Smooth muscle cell (in vitro differentiated cells): ENCODE measurements at regions not wholly inside any gene's neighbourhood (a gene's known extent, or its start where the extent isn't known, plus 50 kb on each side); places are given as distances from the start of the nearest gene placed in this dataset.

Experiments used
- DNase-seq: peaks from one replicate; lab custom pipeline; 2025; ENCODE audit not compliant: unreplicated experiment; lab: John Stamatoyannopoulos, UW
- H2AFZ ChIP-seq: fragments of 200-600 bp; sonication (generic); 2 replicates; pipeline ENCODE4 v1.6.0; 2016; ENCODE audit warnings: antibody characterized with exemption, low read depth, mild to moderate bottlenecking
- H3F3A ChIP-seq: fragments of 200-600 bp; sonication (generic); 2 replicates; pipeline ENCODE4 v1.6.0; 2017; ENCODE audit warnings: antibody characterized with exemption, low read depth
- H3K27ac ChIP-seq: fragments of 200-600 bp; sonication (generic); 2 replicates; pipeline ENCODE4 v1.5.1; 2016; ENCODE audit warnings: low read depth, mild to moderate bottlenecking
- H3K27me3 ChIP-seq: fragments of 200-600 bp; sonication (generic); 2 replicates; pipeline ENCODE4 v1.6.1; 2016; ENCODE audit warnings: low read depth, mild to moderate bottlenecking
- H3K36me3 ChIP-seq: fragments of 200-600 bp; sonication (generic); 2 replicates; pipeline ENCODE4 v1.5.1; 2016; ENCODE audit warnings: low read depth
- H3K4me1 ChIP-seq: fragments of 200-600 bp; sonication (generic); 2 replicates; pipeline ENCODE4 v1.5.1; 2016; ENCODE audit warnings: low read depth
- H3K4me2 ChIP-seq: fragments of 200-600 bp; sonication (generic); 2 replicates; pipeline ENCODE4 v1.6.0; 2016; ENCODE audit warnings: mild to moderate bottlenecking
- H3K4me3 ChIP-seq: fragments of 200-600 bp; sonication (generic); 2 replicates; pipeline ENCODE4 v1.5.1; 2016; ENCODE audit warnings: mild to moderate bottlenecking
- H3K79me2 ChIP-seq: fragments of 200-600 bp; sonication (generic); 2 replicates; pipeline ENCODE4 v1.6.0; 2016; ENCODE audit warnings: low read depth, mild to moderate bottlenecking
- H3K9ac ChIP-seq: fragments of 200-600 bp; sonication (generic); 2 replicates; pipeline ENCODE4 v1.6.0; 2016; ENCODE audit warnings: low read depth
- H3K9me3 ChIP-seq: fragments of 200-600 bp; sonication (generic); replicated peaks from 2 replicates; pipeline ENCODE4 v1.5.1; 2016; ENCODE audit warnings: low read depth
- H4K20me1 ChIP-seq: fragments of 200-600 bp; sonication (generic); 2 replicates; pipeline ENCODE4 v1.6.0; 2016; ENCODE audit warnings: low read depth
- WGBS: methylation state at CpG from one replicate; pipeline ENCODE4 v1.1.7; 2016; ENCODE audit warnings: low lambda C conversion rate; 5-methylcytosine and 5-hydroxymethylcytosine counted together
- TF ChIP-seq, protein P1 (sequence below): fragments of 200-600 bp; sonication (generic); IDR thresholded peaks from 2 replicates; pipeline ENCODE4 v1.5.1; 2017; ENCODE audit warnings: borderline replicate concordance, mild to moderate bottlenecking, antibody characterized with exemption; ENCODE audit not compliant: insufficient read depth, poor library complexity, severe bottlenecking

DNA sequence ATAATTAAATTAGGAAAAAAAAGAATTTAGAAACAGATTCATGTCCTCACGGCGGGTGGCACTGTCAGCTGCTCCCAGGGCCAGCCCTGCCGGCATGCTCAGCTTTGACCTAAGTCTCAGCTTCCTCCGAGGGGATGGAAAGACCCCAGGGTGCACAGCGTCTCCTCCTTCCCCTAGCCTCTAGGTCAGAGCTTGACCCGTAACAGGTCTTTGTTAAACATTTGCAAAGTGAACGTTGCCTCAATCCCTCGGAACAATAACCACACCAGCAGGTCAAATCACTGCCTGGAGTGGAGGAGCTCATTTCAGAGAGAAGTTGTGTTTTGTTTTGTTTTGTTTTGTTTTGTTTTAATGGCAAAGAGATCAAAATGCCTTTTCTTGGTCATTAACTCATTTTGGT lies 171.3 kb downstream of the TMEM18 start:
- Histone ChIP-seq H4K20me1 (no peaks in the 10 kb centered on the region), H3F3A (no peaks in the 10 kb centered on the region), H3K9me3 (no peaks in the 10 kb centered on the region), H3K4me3 (no peak overlapping the region), H3K36me3 (no peaks in the 10 kb centered on the region), H3K9ac (no peak overlapping the region), H3K79me2 (no peaks in the 10 kb centered on the region), H3K27me3 (no peaks in the 10 kb centered on the region), H3K4me2 (no peak overlapping the region), H3K4me1 (peaks cover 3% of the 10 kb centered on the region), H2AFZ (no peak overlapping the region), H3K27ac (no peak overlapping the region)
- TF ChIP-seq, protein P1, sequence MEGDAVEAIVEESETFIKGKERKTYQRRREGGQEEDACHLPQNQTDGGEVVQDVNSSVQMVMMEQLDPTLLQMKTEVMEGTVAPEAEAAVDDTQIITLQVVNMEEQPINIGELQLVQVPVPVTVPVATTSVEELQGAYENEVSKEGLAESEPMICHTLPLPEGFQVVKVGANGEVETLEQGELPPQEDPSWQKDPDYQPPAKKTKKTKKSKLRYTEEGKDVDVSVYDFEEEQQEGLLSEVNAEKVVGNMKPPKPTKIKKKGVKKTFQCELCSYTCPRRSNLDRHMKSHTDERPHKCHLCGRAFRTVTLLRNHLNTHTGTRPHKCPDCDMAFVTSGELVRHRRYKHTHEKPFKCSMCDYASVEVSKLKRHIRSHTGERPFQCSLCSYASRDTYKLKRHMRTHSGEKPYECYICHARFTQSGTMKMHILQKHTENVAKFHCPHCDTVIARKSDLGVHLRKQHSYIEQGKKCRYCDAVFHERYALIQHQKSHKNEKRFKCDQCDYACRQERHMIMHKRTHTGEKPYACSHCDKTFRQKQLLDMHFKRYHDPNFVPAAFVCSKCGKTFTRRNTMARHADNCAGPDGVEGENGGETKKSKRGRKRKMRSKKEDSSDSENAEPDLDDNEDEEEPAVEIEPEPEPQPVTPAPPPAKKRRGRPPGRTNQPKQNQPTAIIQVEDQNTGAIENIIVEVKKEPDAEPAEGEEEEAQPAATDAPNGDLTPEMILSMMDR, result no peak
- DNase-seq, result no peak
- 65% methylated on average over 8 of the region's 8 CpGs for WGBS

DNA sequence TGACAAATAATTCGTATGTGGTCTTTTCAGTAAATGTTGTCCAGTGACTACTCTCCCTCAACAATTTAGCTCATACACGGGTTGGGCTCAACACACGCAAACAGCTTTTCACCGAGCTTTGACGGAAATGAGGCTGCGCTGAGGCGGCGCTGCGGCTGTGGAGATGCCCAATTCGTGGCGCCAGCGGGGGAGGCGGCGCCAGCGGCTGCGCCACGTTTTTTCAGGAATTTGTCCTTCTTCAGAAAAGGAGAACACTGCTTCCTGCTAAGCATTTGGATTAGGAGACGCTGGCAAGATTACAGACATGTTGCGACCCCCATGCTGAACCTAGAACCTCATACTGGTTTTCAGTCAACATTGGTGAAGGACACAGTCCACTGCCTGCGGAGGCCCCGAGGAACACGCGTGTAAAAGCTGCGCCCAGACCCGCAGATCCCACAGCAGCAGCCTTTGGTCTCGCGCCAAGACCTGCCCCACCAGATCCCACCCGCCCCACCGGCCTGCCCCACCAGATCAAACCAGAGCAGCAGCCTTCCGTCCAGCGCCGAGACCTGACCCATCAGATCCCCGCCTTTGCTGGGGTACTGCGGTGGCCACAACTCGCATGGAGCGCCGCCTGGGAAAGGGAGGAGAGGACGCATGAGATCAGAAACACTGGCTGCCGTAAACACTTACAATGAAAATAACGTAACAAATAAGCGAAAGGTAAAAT lies 173.8 kb downstream of the TMEM18 start:
- TF ChIP-seq, protein P1, result no peak
- Histone ChIP-seq H3K36me3 (no peaks in the 10 kb centered on the region), H4K20me1 (no peaks in the 10 kb centered on the region), H3K27me3 (no peaks in the 10 kb centered on the region), H3K27ac (no peak overlapping the region), H3K4me1 (peaks cover 3% of the 10 kb centered on the region), H3F3A (no peaks in the 10 kb centered on the region), H3K79me2 (no peaks in the 10 kb centered on the region), H3K9ac (no peak overlapping the region), H2AFZ (no peak overlapping the region), H3K4me2 (no peak overlapping the region), H3K4me3 (no peak overlapping the region), H3K9me3 (no peaks in the 10 kb centered on the region)
- no peak for DNase-seq
- 96% methylated on average over 41 of the region's 41 CpGs for WGBS

DNA sequence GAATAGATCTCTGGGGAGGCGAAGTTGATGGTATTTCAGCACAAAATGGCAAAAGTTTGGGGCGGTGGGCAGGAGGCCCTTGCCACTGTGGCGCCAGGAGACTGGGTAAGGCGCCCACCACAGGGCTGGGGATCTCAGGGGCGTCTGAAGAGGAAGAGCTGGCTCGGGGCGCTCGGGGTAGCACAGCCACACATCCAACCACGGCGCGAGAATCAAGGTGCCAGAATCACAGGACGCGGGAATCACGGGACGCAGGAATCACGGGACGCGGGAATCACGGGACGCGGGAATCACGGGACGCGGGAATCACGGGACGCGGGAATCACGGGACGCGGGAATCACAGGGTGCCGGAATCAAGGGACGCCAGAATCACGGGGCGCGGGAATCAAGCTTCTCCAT lies 174.4 kb downstream of the TMEM18 start:
- Histone ChIP-seq H3K27ac (no peak overlapping the region), H3K36me3 (no peaks in the 10 kb centered on the region), H3K9me3 (no peaks in the 10 kb centered on the region), H4K20me1 (no peaks in the 10 kb centered on the region), H3K79me2 (no peaks in the 10 kb centered on the region), H2AFZ (no peak overlapping the region), H3K4me1 (peaks cover 3% of the 10 kb centered on the region), H3K9ac (no peak overlapping the region), H3K4me3 (no peak overlapping the region), H3F3A (no peaks in the 10 kb centered on the region), H3K27me3 (no peaks in the 10 kb centered on the region), H3K4me2 (no peak overlapping the region)
- TF ChIP-seq, protein P1, result no peak
- WGBS, result 95% methylated on average over 35 of the region's 35 CpGs
- no peak for DNase-seq

DNA sequence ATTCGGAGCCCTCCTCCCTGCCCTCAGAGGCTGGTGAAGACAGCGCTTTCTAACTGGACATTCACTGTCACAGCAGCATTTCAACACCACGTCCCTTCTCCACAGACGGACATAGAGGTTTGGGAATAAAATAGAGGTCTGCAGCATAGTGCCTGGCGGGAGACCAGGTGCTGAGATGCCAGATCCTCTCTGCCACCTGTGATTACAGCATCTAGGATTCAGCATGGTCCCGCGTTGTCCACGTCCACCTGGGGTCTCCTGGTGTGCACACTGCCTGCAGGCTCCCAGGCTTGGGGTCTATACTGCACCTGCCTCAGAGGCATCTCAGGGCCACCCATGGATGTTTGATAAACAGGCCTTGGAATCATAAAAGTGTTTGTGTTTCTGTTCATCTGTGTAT lies 175.5 kb downstream of the TMEM18 start:
- Histone ChIP-seq H3K9ac (no peak overlapping the region), H3K9me3 (no peaks in the 10 kb centered on the region)
- WGBS, result 92% methylated on average over 8 of the region's 8 CpGs

More for the DNA sequence above, 175.5 kb downstream of the TMEM18 start:
- H3K27me3 ChIP-seq, result no peaks in the 10 kb centered on the region
- H3K79me2 ChIP-seq, result no peaks in the 10 kb centered on the region
- no peak for DNase-seq
- no peaks in the 10 kb centered on the region for H4K20me1 ChIP-seq
- no peaks in the 10 kb centered on the region for H3K36me3 ChIP-seq
- no peak overlapping the region for H3K4me2 ChIP-seq
- TF ChIP-seq, protein P1, result no peak
- no peaks in the 10 kb centered on the region for H3F3A ChIP-seq
- H3K4me3 ChIP-seq, result no peak overlapping the region
- H3K27ac ChIP-seq, result no peak overlapping the region
- no peak overlapping the region for H2AFZ ChIP-seq
- peaks cover 3% of the 10 kb centered on the region for H3K4me1 ChIP-seq
